H9 (cell line): ENCODE measurements at regions not wholly inside any gene's neighbourhood (a gene's known extent, or its start where the extent isn't known, plus 50 kb on each side); places are given as distances from the start of the nearest gene placed in this dataset.

Experiments
- DNase-seq: peaks from one replicate; pipeline ENCODE4 v3.0.0-alpha.2; 2017
- H2AFZ ChIP-seq: one replicate; pipeline ENCODE4 v1.6.1; 2013; ENCODE audit warnings: mild to moderate bottlenecking, low read length, control low read depth, moderate library complexity
- H2AK5ac ChIP-seq: 2 replicates; pipeline ENCODE4 v1.6.1; 2013; ENCODE audit warnings: low read length, control low read depth, mixed read lengths; ENCODE audit not compliant: insufficient read length
- H2BK120ac ChIP-seq: one replicate; pipeline ENCODE4 v1.6.1; 2013; ENCODE audit warnings: low read depth, mild to moderate bottlenecking, low read length, control low read depth, inconsistent platforms; ENCODE audit not compliant: poor library complexity, severe bottlenecking
- H2BK12ac ChIP-seq: 2 replicates; pipeline ENCODE4 v1.6.1; 2013; ENCODE audit warnings: low read length, control low read depth, mixed read lengths, low read depth; ENCODE audit not compliant: insufficient read length
- H2BK15ac ChIP-seq: 2 replicates; pipeline ENCODE4 v1.6.1; 2013; ENCODE audit warnings: low read depth, low read length, control low read depth
- H2BK20ac ChIP-seq: one replicate; pipeline ENCODE4 v1.6.1; 2013; ENCODE audit warnings: low read depth, mild to moderate bottlenecking, low read length, control low read depth, inconsistent platforms; ENCODE audit not compliant: poor library complexity, severe bottlenecking
- H2BK5ac ChIP-seq: 2 replicates; pipeline ENCODE4 v1.6.1; 2013; ENCODE audit warnings: low read length, control low read depth, mixed read lengths; ENCODE audit not compliant: insufficient read length
- H3K14ac ChIP-seq: 2 replicates; pipeline ENCODE4 v1.6.1; 2013; ENCODE audit warnings: low read length, control low read depth; ENCODE audit not compliant: insufficient read depth
- H3K18ac ChIP-seq: 2 replicates; pipeline ENCODE4 v1.6.1; 2013; ENCODE audit warnings: low read depth, mild to moderate bottlenecking, mixed read lengths, low read length, control low read depth; ENCODE audit not compliant: insufficient read length
- H3K23ac ChIP-seq: 2 replicates; pipeline ENCODE4 v1.6.1; 2013; ENCODE audit warnings: low read length, control low read depth, mixed read lengths, low read depth; ENCODE audit not compliant: insufficient read length
- H3K23me2 ChIP-seq: 2 replicates; pipeline ENCODE4 v1.6.1; 2013; ENCODE audit warnings: low read depth, mild to moderate bottlenecking, mixed read lengths, low read length, control low read depth; ENCODE audit not compliant: insufficient read length, poor library complexity, severe bottlenecking
- H3K27ac ChIP-seq: 2 replicates; pipeline ENCODE4 v1.5.1; 2013; ENCODE audit warnings: low read length, control low read depth, mixed read lengths, low read depth; ENCODE audit not compliant: insufficient read length
- H3K27me3 ChIP-seq: 2 replicates; pipeline ENCODE4 v1.6.1; 2013; ENCODE audit warnings: low read length, control low read depth, inconsistent platforms; ENCODE audit not compliant: insufficient read depth
- H3K4ac ChIP-seq: 2 replicates; pipeline ENCODE4 v1.6.1; 2013; ENCODE audit warnings: low read depth, mild to moderate bottlenecking, control low read depth, inconsistent platforms, low read length, moderate library complexity
- H3K4me1 ChIP-seq: 2 replicates; pipeline ENCODE4 v1.6.1; 2013; ENCODE audit warnings: low read length, control low read depth, inconsistent platforms; ENCODE audit not compliant: insufficient read depth
- H3K4me2 ChIP-seq: 2 replicates; pipeline ENCODE4 v1.6.1; 2013; ENCODE audit warnings: low read length, control low read depth, mixed read lengths; ENCODE audit not compliant: insufficient read length, insufficient read depth
- H3K56ac ChIP-seq: 2 replicates; pipeline ENCODE4 v1.6.1; 2013; ENCODE audit warnings: low read depth, mild to moderate bottlenecking, mixed read lengths, low read length, control low read depth; ENCODE audit not compliant: insufficient read length
- H3K79me1 ChIP-seq: 2 replicates; pipeline ENCODE4 v1.6.1; 2013; ENCODE audit warnings: low read depth, mild to moderate bottlenecking, moderate library complexity, low read length, control low read depth, inconsistent platforms; ENCODE audit not compliant: insufficient read depth, poor library complexity, severe bottlenecking
- H3K79me2 ChIP-seq: 2 replicates; pipeline ENCODE4 v1.6.1; 2013; ENCODE audit warnings: low read length, control low read depth, inconsistent platforms; ENCODE audit not compliant: insufficient read depth
- H3K9ac ChIP-seq: 2 replicates; pipeline ENCODE4 v1.6.1; 2013; ENCODE audit warnings: low read length, control low read depth, mixed read lengths; ENCODE audit not compliant: insufficient read length; ENCODE audit errors: extremely low read depth
- H3K9me3 ChIP-seq: one replicate; pipeline ENCODE4 v1.6.1; 2013; ENCODE audit warnings: low read depth, low read length, inconsistent platforms; ENCODE audit not compliant: control insufficient read depth
- H3T11ph ChIP-seq: one replicate; pipeline ENCODE4 v1.6.1; 2013; ENCODE audit warnings: mild to moderate bottlenecking, low read length, control low read depth, inconsistent platforms
- H4K20me1 ChIP-seq: one replicate; pipeline ENCODE4 v1.6.1; 2013; ENCODE audit not compliant: control insufficient read depth, insufficient read length, insufficient read depth
- H4K5ac ChIP-seq: 2 replicates; pipeline ENCODE4 v1.6.1; 2013; ENCODE audit warnings: low read depth, mild to moderate bottlenecking, mixed read lengths, low read length, control low read depth; ENCODE audit not compliant: insufficient read length
- H4K8ac ChIP-seq: replicated peaks from 2 replicates; pipeline ENCODE4 v1.6.1; 2013; ENCODE audit warnings: low read length, control low read depth, mixed read lengths, low read depth; ENCODE audit not compliant: insufficient read length
- H4K91ac ChIP-seq: 2 replicates; pipeline ENCODE4 v1.6.1; 2013; ENCODE audit warnings: low read depth, mild to moderate bottlenecking, moderate library complexity, mixed read lengths, low read length, control low read depth; ENCODE audit not compliant: insufficient read length
- H3K27ac Mint-ChIP-seq, 3 experiments: 2 replicates in 2 of 3; 3 replicates in 1 of 3; pipeline ENCODE4 v1.8.0; 2020 to 2021; ENCODE audit warnings: mixed read lengths in 3 of 3, mild to moderate bottlenecking in 1 of 3, moderate library complexity in 1 of 3
- H3K27me3 Mint-ChIP-seq: 2 replicates; pipeline ENCODE4 v1.8.0; 2021; ENCODE audit warnings: low read depth, mild to moderate bottlenecking, moderate library complexity, mixed read lengths
- H3K36me3 Mint-ChIP-seq, 3 experiments: 2 replicates in 2 of 3; 3 replicates in 1 of 3; pipeline ENCODE4 v1.8.0; 2020 to 2021; ENCODE audit warnings: low read depth in 3 of 3, mixed read lengths in 3 of 3; ENCODE audit not compliant: insufficient read depth in 1 of 3
- H3K4me1 Mint-ChIP-seq, 2 experiments: 2 replicates each; pipeline ENCODE4 v1.8.0; 2020; ENCODE audit warnings: mixed read lengths in 2 of 2
- H3K4me3 Mint-ChIP-seq, 2 experiments: 2 replicates in 1 of 2; 3 replicates in 1 of 2; pipeline ENCODE4 v1.8.0; 2020 to 2021; ENCODE audit warnings: mild to moderate bottlenecking in 2 of 2, mixed read lengths in 2 of 2, moderate library complexity in 1 of 2
- H3K9me3 Mint-ChIP-seq, 2 experiments: 2 replicates in 1 of 2; 3 replicates in 1 of 2; pipeline ENCODE4 v1.8.0; 2020; ENCODE audit warnings: mild to moderate bottlenecking in 2 of 2, mixed read lengths in 2 of 2, moderate library complexity in 1 of 2
- WGBS: extraction: QIAGEN DNeasy Blood & Tissue Kit; methylation state at CpG from one replicate; pipeline ENCODE4 v1.1.7; 2013; ENCODE audit warnings: missing lambda C conversion rate, low lambda C conversion rate, mixed read lengths; ENCODE audit not compliant: insufficient read length; ENCODE audit errors: extremely low coverage; 5-methylcytosine and 5-hydroxymethylcytosine counted together
- TF ChIP-seq, protein P1 (sequence below): fragments of 200-600 bp; sonication (generic); conservative IDR thresholded peaks from 3 replicates; pipeline ENCODE4 v1.8.0; 2021; ENCODE audit warnings: antibody characterized with exemption, mild to moderate bottlenecking

DNA sequence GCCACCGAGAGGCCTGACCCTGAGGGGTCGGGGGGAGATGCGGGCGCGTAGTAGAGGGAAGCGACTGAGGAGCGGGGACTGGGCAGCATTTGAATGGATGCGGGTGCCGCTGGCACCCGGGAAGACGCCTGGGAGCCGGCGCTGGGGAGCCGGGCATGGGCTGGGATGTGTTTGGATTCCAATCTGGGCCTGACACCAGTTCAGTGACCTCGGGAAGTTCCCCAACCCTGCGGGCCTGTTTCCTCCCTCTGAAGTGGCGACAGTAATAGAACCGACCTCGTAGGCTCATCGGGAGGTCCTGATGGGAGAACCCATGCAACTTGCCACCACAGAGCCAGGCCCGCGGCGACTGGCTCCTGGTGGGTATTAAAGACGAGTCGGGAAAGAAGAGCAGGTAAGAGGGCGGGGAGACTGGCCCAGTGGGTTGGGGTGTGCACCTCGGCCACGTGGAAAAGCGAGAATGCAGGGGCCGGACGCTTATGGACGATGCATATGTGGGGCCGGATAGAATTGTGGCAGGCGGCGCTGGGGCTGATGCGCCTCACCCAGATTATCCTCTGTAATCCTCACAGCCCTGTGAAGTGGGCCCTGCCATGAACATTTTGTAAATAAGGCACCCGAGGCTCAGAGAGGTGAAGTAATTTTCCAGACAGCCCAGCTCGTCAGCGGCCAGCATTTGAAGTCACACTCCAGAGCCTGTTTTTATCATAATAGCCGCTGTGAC, 105.8 kb downstream of the SLC16A1 start:
- peak overlapping the region; percentile 3; the same call in 1 of the 2 replicates for H3K4ac ChIP-seq
- H3K79me2 ChIP-seq = no peaks in the 10 kb centered on the region
- peaks cover 3% of the 10 kb centered on the region for H3K23me2 ChIP-seq
- no peak overlapping the region for H3K56ac ChIP-seq
- H3K27ac ChIP-seq = no peak overlapping the region
- peak overlapping the region; percentile 39 for H2BK120ac ChIP-seq
- H3K4me2 ChIP-seq = peak overlapping the region; percentile 2
- no peak overlapping the region for H2AK5ac ChIP-seq
- no peak overlapping the region for H3K9ac ChIP-seq
- DNase-seq = peak; percentile 61
- peak overlapping the region; percentile 64 for H3K18ac ChIP-seq
- H3K4me1 ChIP-seq = peaks cover 3% of the 10 kb centered on the region; the same call in 1 of the 2 replicates
- Mint-ChIP-seq H3K9me3 (no peaks in the 10 kb centered on the region; a peak in 1 of 5 replicates), H3K27me3 (peaks cover 2% of the 10 kb centered on the region; the same call in 1 of the 2 replicates), H3K4me3 (peak overlapping the region in 1 of 2 experiments; percentile 64; a peak in 2 of 5 replicates), H3K36me3 (peaks cover 0 to 12% (median 8%) of the 10 kb centered on the region in 3 experiments; a peak in 4 of 7 replicates), H3K27ac (peak overlapping the region in 1 of 3 experiments; percentile 83; a peak in 2 of 7 replicates), H3K4me1 (peaks cover 41 to 42% of the 10 kb centered on the region in 2 experiments)
- H2BK12ac ChIP-seq = no peak overlapping the region
- H4K8ac ChIP-seq = no peak overlapping the region
- H2BK20ac ChIP-seq = no peak overlapping the region
- H3K23ac ChIP-seq = no peak overlapping the region
- H2BK5ac ChIP-seq = no peak overlapping the region
- H3K14ac ChIP-seq = peak overlapping the region; percentile 92; the same call in 1 of the 2 replicates
- H3K79me1 ChIP-seq = no peaks in the 10 kb centered on the region
- no peaks in the 10 kb centered on the region for H3K9me3 ChIP-seq
- no peaks in the 10 kb centered on the region for H3K27me3 ChIP-seq
- H4K20me1 ChIP-seq = no peaks in the 10 kb centered on the region
- H2BK15ac ChIP-seq = no peak overlapping the region
- no peak overlapping the region for H2AFZ ChIP-seq
- no CpG with 5 or more reads among the region's 40 CpGs for WGBS
- H3T11ph ChIP-seq = no peak overlapping the region
- peak overlapping the region; percentile 60 for H4K91ac ChIP-seq
- TF ChIP-seq, protein P1, sequence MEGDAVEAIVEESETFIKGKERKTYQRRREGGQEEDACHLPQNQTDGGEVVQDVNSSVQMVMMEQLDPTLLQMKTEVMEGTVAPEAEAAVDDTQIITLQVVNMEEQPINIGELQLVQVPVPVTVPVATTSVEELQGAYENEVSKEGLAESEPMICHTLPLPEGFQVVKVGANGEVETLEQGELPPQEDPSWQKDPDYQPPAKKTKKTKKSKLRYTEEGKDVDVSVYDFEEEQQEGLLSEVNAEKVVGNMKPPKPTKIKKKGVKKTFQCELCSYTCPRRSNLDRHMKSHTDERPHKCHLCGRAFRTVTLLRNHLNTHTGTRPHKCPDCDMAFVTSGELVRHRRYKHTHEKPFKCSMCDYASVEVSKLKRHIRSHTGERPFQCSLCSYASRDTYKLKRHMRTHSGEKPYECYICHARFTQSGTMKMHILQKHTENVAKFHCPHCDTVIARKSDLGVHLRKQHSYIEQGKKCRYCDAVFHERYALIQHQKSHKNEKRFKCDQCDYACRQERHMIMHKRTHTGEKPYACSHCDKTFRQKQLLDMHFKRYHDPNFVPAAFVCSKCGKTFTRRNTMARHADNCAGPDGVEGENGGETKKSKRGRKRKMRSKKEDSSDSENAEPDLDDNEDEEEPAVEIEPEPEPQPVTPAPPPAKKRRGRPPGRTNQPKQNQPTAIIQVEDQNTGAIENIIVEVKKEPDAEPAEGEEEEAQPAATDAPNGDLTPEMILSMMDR = no peak
- H4K5ac ChIP-seq = no peak overlapping the region
